GM23248 (cell line): ENCODE measurements at regions not wholly inside any gene's neighbourhood (a gene's known extent, or its start where the extent isn't known, plus 50 kb on each side); places are given as distances from the start of the nearest gene placed in this dataset.

Source experiments
- DNase-seq: peaks from one replicate; pipeline ENCODE4 v3.0.0-alpha.2; 2015
- H2AFZ ChIP-seq: fragments of 200-600 bp; sonication (generic); 2 replicates; pipeline ENCODE4 v1.6.1; 2016; ENCODE audit warnings: antibody characterized with exemption
- H3F3A ChIP-seq: fragments of 200-600 bp; sonication (generic); 2 replicates; pipeline ENCODE4 v1.6.1; 2016; ENCODE audit warnings: mild to moderate bottlenecking, antibody characterized with exemption, mixed run types; ENCODE audit not compliant: insufficient read depth
- H3K27ac ChIP-seq: fragments of 200-600 bp; sonication (generic); 2 replicates; pipeline ENCODE4 v1.5.1; 2016; ENCODE audit warnings: mild to moderate bottlenecking
- H3K27me3 ChIP-seq: fragments of 200-600 bp; sonication (generic); replicated peaks from 2 replicates; pipeline ENCODE4 v1.6.1; 2016; ENCODE audit warnings: mild to moderate bottlenecking; ENCODE audit not compliant: insufficient read depth
- H3K36me3 ChIP-seq: fragments of 200-600 bp; sonication (generic); 2 replicates; pipeline ENCODE4 v1.6.1; 2016; ENCODE audit warnings: low read depth, mild to moderate bottlenecking
- H3K4me1 ChIP-seq: fragments of 200-600 bp; sonication (generic); 2 replicates; pipeline ENCODE4 v1.6.1; 2016; ENCODE audit warnings: mild to moderate bottlenecking; ENCODE audit not compliant: insufficient read depth
- H3K4me2 ChIP-seq: fragments of 200-600 bp; sonication (generic); one replicate; pipeline ENCODE4 v1.6.1; 2016; ENCODE audit warnings: mild to moderate bottlenecking; ENCODE audit not compliant: unreplicated experiment
- H3K4me3 ChIP-seq: fragments of 200-600 bp; sonication (generic); 2 replicates; pipeline ENCODE4 v1.5.1; 2016; ENCODE audit warnings: mild to moderate bottlenecking
- H3K79me2 ChIP-seq: fragments of 200-600 bp; sonication (generic); 2 replicates; pipeline ENCODE4 v1.6.1; 2016; ENCODE audit warnings: mild to moderate bottlenecking; ENCODE audit not compliant: insufficient read depth
- H3K9ac ChIP-seq: fragments of 200-600 bp; sonication (generic); 2 replicates; pipeline ENCODE4 v1.6.1; 2016; ENCODE audit warnings: mild to moderate bottlenecking
- H3K9me2 ChIP-seq: fragments of 200-600 bp; sonication (generic); 2 replicates; pipeline ENCODE4 v1.6.1; 2016; ENCODE audit warnings: mixed run types, mild to moderate bottlenecking, moderate library complexity; ENCODE audit not compliant: insufficient read depth
- H3K9me3 ChIP-seq: fragments of 200-600 bp; sonication (generic); one replicate; pipeline ENCODE4 v1.6.1; 2017; ENCODE audit warnings: low read depth
- H4K20me1 ChIP-seq: fragments of 200-600 bp; sonication (generic); 2 replicates; pipeline ENCODE4 v1.6.0; 2016; ENCODE audit not compliant: insufficient read depth
- EZH2 ChIP-seq: fragments of 200-600 bp; sonication (generic); IDR thresholded peaks from 2 replicates; pipeline ENCODE4 v1.6.1; 2018; ENCODE audit warnings: antibody characterized with exemption, mild to moderate bottlenecking; ENCODE audit not compliant: insufficient read depth, poor library complexity, severe bottlenecking
- EZH2phosphoT487 ChIP-seq: fragments of 200-600 bp; sonication (generic); IDR thresholded peaks from 2 replicates; pipeline ENCODE4 v1.6.1; 2018; ENCODE audit warnings: antibody characterized with exemption, moderate library complexity, mild to moderate bottlenecking, low read depth; ENCODE audit not compliant: insufficient read depth
- WGBS, 2 experiments: methylation state at CpG; one replicate each; pipeline ENCODE4 v1.1.6; 2015 to 2017; ENCODE audit warnings: low lambda C conversion rate in 2 of 2, low coverage in 1 of 2; ENCODE audit errors: missing lambda C conversion rate in 2 of 2; 5-methylcytosine and 5-hydroxymethylcytosine counted together
- in situ Hi-C: fragments of 300-500 bp; cut with MboI; formaldehyde crosslinking; loops from 2 replicates; pipeline ENCODE4 v1.15.0; 2020

DNA sequence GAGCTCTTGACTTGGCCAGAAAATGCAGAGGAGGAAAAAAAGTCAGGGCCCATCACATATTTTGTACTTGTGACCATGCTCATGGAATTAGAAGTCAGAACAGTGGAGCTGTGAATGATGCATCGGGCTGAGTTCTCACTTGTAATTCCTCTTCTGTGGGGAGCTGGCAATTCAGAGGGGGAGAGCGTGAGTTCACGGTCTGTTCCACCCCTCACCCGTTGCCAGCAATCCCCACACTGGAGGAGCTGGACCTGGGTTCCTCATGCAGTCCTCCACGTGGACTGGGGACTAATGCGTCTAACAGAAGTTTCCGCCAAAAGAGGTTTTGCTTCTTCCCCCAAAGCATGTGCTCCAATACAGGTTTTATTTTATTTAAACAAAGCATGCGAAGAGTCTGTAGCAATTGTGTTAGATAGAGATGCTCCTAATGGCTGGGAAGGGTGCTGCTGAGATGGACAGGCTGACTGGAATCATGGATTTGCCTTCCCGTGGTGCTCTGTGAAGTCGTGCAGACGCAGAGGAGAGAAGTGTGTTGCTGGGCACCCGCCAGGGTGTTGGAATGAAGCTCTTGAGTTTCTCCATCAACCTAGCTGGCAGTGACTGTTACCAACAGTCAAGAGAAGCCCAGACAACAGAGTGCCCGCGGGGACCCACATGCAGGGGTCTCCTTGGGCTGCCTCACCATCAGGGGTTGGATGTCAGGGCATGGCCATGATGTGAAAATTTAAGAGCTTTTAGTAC is 77.4 kb upstream of the PCSK6 start:
- no peak for TF ChIP-seq EZH2
- no peak for TF ChIP-seq EZH2phosphoT487
- no peak for DNase-seq
- no peaks in the 10 kb centered on the region for H3F3A ChIP-seq
- H3K9me3 ChIP-seq: no peaks in the 10 kb centered on the region
- H3K9me2 ChIP-seq: no peaks in the 10 kb centered on the region
- in situ Hi-C loops: no loop called here
- 57 to 58% methylated on average over 14 of the region's 14 CpGs for WGBS, 2 experiments
- H3K9ac ChIP-seq: no peak overlapping the region
- no peak overlapping the region for H3K4me2 ChIP-seq
- H3K27ac ChIP-seq: no peak overlapping the region
- H3K4me3 ChIP-seq: no peak overlapping the region
- H4K20me1 ChIP-seq: no peaks in the 10 kb centered on the region
- no peaks in the 10 kb centered on the region for H3K79me2 ChIP-seq
- H3K27me3 ChIP-seq: no peaks in the 10 kb centered on the region
- no peaks in the 10 kb centered on the region for H3K36me3 ChIP-seq
- H2AFZ ChIP-seq: no peak overlapping the region
- H3K4me1 ChIP-seq: no peaks in the 10 kb centered on the region

DNA sequence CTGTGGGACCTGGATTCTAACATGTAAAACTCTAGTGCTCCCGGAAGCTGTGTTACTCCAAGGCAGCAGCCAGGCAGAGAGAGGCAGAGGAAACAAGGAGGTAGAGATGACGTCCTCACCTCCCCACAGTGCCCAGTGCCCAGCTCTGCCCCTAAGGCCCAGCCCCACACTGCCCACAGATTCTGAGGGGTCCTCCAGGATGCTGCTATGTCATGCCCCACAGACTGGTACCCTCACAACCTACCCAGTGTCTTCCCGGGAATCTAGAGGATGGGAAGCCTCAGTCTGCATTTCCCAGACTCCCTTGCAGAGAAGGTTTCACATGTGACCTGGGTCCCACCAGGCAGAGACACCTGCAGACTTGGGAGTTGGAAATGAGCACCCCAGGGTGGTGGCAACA is 75.9 kb upstream of the PCSK6 start:
- Histone ChIP-seq H3K4me3 (no peak overlapping the region), H3K79me2 (no peaks in the 10 kb centered on the region), H3K9me2 (no peaks in the 10 kb centered on the region), H3K27me3 (no peaks in the 10 kb centered on the region), H3K9ac (no peak overlapping the region), H3F3A (no peaks in the 10 kb centered on the region), H3K4me2 (no peak overlapping the region), H3K36me3 (no peaks in the 10 kb centered on the region), H3K27ac (no peak overlapping the region), H2AFZ (no peak overlapping the region), H3K9me3 (no peaks in the 10 kb centered on the region), H3K4me1 (no peaks in the 10 kb centered on the region), H4K20me1 (no peaks in the 10 kb centered on the region)
- 35 to 59% methylated on average over 3 of the region's 3 CpGs for WGBS, 2 experiments
- in situ Hi-C loops: no loop called here
- TF ChIP-seq EZH2 (no peak), EZH2phosphoT487 (no peak)
- DNase-seq: no peak

DNA sequence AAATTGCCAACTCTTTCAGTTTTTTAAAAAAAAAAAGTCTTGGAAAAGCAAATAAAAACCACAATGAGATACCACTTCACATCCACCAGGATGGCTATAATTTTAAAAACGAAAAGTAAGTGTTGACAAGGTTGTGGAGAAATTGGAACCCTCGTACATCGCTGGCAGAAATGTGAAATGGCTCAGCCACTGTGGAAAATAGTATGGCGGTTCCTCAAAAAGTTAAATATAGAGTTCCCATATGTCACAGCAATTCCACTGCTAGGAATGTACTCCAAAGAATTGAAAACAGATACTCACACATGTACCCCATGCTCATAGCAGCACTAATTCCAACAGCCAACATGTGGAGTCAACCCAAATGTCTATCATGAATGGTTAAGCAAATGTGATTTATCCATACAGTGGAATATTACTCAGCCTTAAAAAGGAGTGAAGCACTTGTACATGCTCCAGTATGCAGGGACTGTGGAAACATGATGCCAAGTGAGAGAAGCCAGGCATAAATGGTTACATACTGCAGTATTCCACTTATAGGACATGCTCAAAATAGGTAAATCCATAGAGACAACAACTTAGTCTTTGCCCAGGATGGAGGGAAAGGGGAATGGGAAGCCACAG is 73.8 kb upstream of the PCSK6 start:
- H3K27ac ChIP-seq: no peak overlapping the region
- H3K9ac ChIP-seq: no peak overlapping the region
- H3K4me3 ChIP-seq: no peak overlapping the region
- H2AFZ ChIP-seq: no peak overlapping the region
- no peaks in the 10 kb centered on the region for H3K9me3 ChIP-seq
- H4K20me1 ChIP-seq: no peaks in the 10 kb centered on the region
- H3K4me2 ChIP-seq: no peak overlapping the region
- DNase-seq: no peak
- 2% methylated on average over 4 of the region's 4 CpGs for WGBS, 2 experiments
- in situ Hi-C loops: no loop called here
- H3K27me3 ChIP-seq: no peaks in the 10 kb centered on the region
- H3K79me2 ChIP-seq: no peaks in the 10 kb centered on the region
- no peak for TF ChIP-seq EZH2phosphoT487
- no peak for TF ChIP-seq EZH2
- H3K36me3 ChIP-seq: no peaks in the 10 kb centered on the region
- no peaks in the 10 kb centered on the region for H3K9me2 ChIP-seq
- no peaks in the 10 kb centered on the region for H3K4me1 ChIP-seq
- no peaks in the 10 kb centered on the region for H3F3A ChIP-seq

DNA sequence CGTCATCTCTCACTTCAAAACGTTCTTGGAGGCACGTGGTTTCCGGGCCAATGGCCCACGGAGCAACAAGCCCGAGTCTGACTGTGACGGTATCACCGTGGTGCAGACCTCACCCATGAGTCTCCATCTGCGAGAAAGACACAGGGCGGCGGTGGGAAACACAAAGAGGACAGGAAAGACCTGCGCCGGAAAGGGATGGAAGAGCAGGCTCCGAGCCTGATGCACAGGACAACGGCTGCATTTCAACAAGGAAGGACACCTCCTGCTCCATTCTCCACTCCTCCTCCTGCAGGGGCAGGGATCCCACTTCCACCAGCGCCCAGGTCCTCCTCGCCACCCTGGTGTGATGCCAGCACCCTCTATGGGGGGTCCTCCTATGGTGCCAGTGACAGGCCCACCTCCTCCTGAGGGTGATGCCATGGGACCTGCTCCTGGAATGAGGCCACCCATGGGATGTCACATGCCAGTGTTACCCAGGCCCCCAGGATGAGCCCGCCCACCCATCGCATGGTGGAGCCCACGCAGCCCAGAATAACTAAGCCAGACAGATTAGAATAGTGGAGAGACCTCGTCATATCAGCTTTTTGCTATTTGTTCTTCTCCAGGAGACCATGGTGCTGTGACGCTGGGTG is 73.0 kb upstream of the PCSK6 start:
- no peak for DNase-seq
- H3K9me3 ChIP-seq: no peaks in the 10 kb centered on the region
- in situ Hi-C loops: no loop called here
- no peak for TF ChIP-seq EZH2phosphoT487
- TF ChIP-seq EZH2: no peak
- H2AFZ ChIP-seq: no peak overlapping the region
- no peaks in the 10 kb centered on the region for H4K20me1 ChIP-seq
- WGBS, 2 experiments: 40 to 50% methylated on average over 17 to 22 of the region's 22 CpGs
- H3K27me3 ChIP-seq: no peaks in the 10 kb centered on the region
- no peaks in the 10 kb centered on the region for H3K4me1 ChIP-seq
- H3K4me3 ChIP-seq: no peak overlapping the region
- no peaks in the 10 kb centered on the region for H3K79me2 ChIP-seq
- no peaks in the 10 kb centered on the region for H3F3A ChIP-seq
- H3K9me2 ChIP-seq: no peaks in the 10 kb centered on the region
- no peaks in the 10 kb centered on the region for H3K36me3 ChIP-seq
- H3K4me2 ChIP-seq: no peak overlapping the region
- no peak overlapping the region for H3K27ac ChIP-seq
- H3K9ac ChIP-seq: no peak overlapping the region
